GM21528 (cell line): ENCODE measurements at regions not wholly inside any gene's neighbourhood (a gene's known extent, or its start where the extent isn't known, plus 50 kb on each side); places are given as distances from the start of the nearest gene placed in this dataset.
"Not testable (repeated sequence)": the region's sequence is repeated elsewhere in the genome, so short reads cannot be mapped to it uniquely, and the experiment has no call there.

Source experiments
- ATAC-seq: cut with Tn5 transposase; IDR thresholded peaks from one replicate; pipeline ENCODE4 v1.9.1; 2021; ENCODE audit warnings: mild to moderate bottlenecking, moderate library complexity; ENCODE audit not compliant: unreplicated experiment, low FRiP score

DNA sequence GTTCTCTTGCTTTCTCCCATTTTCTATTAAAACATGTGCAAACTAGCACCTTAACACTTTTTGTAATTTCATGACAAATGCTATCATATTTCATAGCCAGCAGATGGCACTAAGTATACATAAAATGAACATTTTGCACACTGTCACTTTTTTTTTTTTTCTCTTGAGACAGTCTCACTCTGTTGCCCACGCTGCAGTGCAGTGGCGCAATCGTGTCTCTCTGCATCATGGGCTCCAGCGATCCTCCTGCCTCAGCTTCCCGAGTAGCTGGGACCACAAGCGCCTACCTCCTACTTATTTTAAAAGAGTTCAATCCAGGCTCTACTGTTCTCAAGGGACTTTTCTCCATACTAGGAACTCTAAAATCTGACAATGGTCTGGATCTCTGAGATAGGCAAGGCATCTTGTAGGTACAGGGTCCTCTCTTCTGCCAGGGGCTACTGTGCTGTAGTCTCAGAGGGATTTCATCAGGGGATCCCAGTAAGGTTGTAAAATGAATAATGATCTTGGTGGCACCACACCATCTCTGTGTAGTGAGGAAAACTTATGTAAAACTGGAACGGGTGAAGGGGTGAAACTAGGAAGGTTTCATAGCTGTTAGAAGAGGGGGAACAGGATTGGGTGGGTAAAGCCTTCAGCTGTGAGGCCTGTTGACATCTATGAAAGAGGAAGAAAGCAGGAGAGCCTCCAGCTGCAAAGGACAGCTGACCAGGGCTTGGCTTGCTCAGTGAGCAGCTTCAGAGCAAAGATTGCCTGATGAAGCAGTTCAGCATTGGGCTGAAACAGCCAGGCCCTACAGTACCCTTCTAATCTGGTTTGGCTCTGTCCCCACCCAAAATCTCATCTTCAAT lies 196.9 kb downstream of the AVL9 start:
- ATAC-seq: peak; percentile 87

DNA sequence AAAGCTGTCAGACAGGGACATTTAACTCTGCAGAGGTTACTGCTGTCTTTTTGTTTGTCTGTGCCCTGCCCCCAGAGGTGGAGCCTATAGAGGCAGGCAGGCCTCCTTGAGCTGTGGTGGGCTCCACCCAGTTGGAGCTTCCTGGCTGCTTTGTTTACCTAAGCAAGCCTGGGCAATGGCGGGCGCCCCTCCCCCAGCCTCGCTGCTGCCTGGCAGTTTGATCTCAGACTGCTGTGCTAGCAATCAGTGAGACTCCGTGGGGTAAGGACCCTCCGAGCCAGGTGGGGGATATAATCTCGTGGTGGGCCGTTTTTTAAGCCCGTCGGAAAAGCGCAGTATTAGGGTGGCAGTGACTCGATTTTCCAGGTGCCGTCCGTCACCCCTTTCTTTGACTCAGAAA lies 192.8 kb downstream of the AVL9 start:
- not testable (repeated sequence) for ATAC-seq

DNA sequence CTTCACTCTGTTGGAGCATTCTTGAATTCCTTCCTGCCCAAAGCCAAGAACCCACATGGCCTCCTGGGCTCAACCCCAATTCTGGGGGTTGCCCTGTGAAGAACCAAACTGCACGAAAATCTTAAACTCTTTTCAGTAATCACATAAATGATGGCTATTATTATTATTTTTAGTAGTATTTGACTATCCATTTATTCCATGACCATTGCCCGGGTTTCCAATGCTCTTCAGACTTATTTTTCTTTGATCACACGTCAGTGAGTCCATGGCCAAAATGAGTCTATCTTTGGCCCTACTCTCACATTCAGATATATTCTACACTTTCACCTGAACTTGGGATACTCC lies 185.9 kb downstream of the AVL9 start:
- ATAC-seq: no peak

DNA sequence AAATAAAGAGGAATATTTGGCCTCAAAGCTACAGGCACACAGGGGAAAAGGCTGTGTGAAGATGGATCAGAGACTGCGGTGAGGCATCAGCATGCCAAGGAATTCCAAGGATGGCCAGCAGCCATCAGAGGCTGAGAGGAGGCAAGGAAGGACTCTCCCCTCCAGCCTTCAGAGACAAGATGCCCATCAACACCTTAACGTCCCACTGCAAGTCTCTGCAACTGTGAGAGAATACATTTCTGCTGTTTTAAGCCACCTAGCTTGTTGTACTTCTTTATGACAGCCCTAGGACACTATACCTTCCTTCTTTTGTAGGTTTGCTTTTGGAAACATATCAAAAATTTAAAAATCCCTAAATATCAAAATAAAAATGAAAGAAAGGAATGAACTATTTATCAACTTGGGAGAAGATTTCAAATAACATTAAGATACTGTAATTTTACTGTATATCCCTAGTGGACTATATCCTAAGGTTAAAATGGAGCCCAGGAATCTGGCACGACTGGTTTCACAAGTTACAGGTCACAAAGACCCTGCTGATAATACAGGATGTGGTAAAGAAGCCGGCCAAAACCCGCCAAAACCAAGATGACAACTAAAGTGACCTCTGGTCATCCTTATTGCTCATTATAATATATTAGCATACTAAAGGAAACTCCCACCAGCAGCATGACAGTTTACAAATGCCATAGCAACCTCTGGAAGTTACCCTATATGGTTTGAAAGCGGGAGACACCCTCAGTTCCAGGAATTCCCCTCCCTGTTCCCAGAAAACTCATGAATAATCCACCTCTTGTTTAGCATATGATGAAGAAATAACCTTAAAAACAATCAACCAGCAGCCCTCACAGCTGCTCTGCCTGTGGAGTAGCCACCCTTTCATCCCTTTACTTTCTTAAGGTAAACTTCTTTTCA lies 185.2 kb downstream of the AVL9 start:
- no peak for ATAC-seq

DNA sequence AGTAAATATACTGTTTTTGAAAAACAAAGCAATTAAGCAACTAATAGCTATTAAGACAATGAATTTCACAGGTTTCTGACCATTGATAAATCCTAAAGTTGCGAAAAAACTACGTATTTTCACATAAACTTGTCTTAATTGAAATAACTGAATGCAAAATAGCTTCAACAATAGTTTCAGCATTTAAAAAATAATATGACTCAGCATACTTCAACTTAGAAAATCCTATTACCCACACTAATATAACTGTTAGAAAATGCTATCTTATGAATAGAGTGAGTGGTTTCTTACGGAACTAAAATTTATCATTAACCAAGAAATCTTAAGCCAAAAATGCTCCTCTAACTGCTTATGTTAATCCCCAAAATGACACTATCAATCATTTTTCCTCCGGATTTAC lies 183.9 kb downstream of the AVL9 start:
- no peak for ATAC-seq

DNA sequence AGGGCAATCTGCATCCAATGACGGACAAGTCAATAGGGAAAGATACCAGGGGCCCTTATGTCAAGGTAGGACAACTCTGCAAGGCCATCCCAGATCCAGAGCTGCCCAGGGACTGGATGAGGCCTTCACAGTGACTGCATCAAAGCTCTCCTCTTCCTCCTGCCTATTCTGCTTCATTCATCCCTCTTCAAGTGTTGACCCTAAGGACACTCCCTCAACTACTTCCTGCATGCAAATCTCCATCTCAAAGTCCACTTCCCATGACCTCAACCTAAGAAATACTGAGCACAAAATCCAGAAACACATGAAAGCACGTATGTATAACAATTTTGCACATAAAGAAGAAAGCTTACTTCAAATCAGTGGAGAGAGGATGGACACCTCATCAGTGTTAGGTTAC lies 182.3 kb downstream of the AVL9 start:
- no peak for ATAC-seq

DNA sequence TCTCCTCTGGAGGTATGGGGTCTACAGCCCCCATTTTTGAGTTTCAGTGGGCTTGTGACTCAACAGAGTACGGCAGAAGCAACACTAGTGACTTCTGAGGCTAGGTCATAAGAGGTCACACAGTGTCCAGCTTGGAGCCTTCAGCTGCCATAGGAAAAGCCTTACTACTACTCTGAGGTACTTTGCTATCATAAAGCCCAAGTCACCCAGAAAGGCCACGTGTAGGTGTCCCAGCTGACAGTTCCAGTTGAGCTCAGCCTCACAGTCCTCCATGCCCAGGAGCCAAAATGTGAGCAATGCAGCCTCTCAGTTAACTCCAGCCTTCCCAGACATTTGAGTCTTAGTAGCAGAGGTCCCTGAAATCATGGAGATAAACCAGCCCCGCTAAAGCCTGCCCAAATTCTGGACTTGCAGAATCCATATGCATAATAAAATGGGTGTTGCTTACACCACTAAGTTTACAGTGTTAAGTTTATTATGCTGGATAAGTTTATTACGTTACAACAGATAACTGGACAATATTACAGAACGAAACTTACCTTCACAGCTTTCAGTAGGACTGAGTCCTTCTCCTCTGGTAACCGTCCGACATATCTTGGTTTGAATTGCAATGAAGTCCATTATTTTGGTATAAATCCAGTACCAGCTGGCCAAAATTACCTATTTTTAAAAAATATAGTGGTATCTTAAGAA lies 181.1 kb downstream of the AVL9 start:
- no peak for ATAC-seq

DNA sequence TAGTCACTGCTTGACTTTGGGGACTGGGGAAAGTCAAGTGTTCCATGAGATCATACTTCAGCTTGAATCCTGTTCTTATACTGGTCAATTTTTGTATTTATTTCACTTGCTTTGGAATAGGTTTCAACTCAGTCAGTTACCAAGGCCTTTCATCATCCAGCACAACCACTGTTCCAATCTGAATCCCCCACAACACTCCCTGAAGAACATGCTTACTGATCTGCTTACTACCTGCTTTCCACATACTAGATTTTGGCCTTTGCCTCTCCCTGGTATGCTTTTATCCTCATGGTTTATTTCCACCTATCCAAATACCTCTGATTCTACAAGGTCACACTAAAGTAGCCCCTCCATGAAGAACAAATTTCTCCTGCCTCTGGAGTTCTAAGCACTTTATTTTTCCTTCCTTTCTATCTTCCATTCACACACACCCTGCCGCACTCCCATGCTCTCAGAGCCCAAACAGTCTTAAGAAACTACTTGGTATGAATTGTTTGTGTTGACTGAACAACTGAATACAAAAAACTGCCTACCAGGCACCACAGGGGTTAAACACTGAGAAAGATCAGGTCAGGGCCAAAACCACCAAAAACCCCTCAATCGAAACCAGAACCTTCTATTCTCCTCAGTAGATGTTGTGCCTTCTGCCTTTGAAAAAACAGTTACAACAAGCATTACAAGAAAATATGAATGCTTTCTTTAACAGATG lies 178.1 kb downstream of the AVL9 start:
- ATAC-seq: no peak

DNA sequence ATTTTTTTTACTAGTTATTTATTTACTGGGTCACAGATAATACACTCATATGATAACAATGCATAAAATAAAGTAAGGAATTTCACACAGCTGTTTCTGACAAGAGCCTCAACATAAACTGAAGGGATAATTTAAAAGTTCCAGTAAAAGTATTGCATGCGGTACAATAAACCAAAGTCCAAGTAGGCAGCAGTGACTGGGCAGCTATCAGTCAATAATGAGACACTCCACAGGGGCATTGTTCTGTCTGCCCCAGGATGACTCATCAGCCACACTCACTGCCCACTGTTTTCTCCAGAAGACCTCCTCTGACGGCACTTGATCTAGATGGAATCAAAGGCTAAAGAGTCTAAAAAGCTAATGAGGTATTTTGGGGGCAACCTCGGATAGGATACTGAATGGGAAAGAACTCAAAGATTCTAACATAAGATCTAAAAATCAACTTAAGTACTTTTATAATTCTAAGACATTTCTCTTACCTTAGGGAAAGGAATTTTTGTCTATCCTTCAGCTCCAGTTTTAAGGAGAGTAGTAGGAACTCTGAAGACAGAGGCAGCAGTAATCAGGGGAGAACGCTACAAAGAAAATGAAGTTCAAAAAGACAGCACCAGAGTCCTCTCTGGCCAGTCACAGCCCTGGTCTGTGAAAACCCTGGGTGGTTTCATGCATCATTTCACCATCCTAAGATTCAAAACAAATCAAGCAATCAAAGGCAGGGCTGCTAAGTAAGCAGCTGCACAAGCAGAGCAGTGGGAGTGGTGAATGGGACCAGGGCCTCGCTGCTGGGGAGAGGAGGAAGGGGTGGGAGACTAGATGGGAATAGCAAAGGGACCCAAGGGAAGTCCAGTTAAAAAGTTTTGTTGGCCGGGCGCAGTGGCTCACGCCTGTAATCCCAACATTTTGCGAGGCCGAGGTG lies 175.1 kb downstream of the AVL9 start:
- ATAC-seq: no peak

DNA sequence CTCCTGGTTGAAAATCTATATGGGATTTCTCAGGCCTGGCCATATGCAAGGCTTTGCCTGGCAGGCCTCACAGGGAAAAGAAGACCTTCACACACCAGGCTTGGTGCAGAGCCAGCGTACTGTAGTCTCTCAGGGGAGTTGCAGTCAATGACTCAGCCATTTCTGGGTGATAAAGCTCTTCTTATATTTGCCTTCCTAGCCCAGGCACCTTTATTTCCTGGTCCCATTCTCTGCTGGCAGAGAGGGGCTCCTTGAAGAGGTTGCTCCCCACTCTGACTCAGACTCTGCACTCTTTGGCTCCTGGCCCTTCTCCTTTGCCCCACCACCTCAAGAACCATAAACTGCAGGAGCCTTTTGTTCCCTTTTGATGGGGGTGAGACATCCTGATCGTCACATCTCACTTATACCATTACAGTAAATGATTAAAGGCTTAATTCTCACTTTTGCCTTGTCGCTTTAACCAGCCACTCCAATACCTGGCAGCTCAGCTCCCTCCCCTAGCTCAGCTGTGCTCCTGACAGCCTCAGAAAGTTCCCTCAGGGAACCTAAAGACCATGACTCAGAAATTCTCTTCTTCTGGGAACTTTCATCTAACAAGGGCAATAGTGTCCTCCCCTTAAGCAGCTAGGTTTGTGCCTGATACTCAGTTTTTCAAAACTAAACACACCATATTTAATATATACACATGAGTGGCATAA lies 174.0 kb downstream of the AVL9 start:
- ATAC-seq: not testable (repeated sequence)

DNA sequence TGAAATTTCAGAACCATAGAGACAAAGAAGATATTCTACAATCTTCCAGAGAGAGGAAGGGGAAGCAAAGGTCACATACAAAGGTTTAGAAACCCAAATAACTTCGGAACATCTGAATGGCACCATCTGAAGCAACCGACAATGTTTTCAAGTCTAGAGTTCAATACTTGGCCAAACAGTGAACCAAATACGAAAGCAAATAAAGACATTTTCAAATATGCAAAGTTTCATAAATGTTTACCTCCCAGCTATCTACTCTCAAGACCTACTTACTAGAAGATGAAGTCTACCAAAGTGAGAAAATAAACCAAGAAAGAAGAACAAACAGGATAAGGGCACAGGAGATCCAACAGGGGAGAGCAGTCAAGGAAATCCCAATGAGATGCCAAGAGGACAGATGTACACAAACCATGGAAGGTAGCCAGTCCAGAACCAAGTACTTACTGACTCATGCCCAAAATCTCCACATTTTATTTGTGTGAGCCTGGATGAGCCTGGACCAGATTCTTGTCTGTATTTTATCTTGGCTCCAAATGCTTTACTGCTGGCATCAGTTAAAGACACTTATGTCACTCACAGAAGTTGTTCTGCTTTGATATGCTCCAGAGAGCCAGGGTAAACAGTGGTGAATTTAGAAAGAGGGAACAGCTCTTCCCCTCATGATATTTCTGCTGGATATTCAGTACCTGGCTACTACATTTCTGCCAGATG lies 173.3 kb downstream of the AVL9 start:
- not testable (repeated sequence) for ATAC-seq

DNA sequence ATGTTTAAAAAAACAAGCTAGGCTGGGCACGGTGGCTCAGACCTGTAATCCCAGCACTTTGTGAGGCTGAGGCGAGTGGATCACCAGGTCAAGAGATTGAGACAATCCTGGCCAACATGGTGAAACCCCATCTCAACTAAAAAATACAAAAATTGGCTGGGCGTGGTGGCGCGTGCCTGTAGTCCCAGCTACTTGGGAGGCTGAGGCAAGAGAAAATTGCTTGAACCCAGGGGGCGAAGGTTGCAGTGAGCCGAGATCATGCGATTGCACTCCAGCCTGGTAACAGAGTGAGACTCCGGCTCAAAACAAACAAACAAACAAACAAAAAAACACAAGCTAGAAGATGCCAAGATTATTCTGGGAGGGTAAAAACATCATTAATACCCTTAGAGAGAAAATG lies 172.3 kb downstream of the AVL9 start:
- ATAC-seq: not testable (repeated sequence)

DNA sequence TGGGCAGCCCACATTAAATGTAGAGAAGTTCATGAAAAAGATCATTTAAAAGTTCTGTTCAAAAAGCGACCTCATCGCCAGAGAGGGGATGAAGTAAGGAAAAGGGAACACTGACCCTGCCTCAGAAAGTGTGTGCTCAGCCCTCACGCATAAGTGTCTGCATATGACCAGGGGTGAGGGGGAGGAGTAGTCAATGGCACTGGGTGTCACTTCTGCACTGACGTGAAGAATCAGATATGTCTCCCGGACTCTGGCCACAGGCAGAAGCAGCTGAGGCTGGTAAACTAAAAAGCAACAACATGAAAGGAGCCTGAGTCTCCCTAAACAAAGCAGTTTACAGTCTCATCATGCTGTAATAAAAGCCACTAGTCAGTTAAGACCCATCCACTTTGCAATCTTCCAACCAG lies 168.5 kb downstream of the AVL9 start:
- not testable (repeated sequence) for ATAC-seq

DNA sequence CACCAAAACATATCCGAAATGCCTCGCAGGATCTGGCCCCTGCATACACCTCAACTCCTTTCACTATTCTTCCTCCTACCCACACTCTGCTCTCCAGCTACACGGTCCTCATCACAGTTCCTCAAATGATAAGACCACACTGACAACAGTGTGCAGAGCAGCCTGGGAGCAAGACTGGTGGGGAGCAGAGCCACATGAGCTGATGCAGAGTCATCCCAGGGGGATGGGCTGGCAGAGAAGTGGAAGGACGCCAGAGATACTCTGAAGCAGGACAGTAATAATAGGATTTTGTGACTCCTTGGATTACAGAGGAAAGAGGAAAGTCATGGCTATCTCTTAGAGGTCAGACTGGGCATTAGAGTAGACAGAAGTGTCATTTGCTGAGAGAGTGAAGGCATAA lies 167.2 kb downstream of the AVL9 start:
- ATAC-seq: not testable (repeated sequence)

DNA sequence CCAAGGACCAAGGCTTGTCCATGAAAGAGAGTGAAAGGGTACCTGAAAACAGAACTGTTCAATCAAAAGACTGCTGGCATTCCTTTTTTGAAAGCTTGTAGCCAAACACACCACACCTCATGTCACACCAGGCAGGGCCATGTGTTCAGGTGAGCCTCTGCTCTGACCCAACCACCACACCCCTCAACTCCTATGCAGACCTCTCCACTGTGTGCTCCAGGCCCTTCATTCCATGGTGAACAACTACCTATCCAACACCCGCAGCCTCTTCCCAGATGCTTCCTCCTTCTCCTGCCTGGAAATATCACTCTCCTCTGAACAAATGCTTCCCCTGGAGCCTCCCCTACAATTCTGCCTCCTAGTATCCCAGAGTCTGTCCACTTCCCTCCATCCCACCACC lies 166.6 kb downstream of the AVL9 start:
- ATAC-seq: no peak

DNA sequence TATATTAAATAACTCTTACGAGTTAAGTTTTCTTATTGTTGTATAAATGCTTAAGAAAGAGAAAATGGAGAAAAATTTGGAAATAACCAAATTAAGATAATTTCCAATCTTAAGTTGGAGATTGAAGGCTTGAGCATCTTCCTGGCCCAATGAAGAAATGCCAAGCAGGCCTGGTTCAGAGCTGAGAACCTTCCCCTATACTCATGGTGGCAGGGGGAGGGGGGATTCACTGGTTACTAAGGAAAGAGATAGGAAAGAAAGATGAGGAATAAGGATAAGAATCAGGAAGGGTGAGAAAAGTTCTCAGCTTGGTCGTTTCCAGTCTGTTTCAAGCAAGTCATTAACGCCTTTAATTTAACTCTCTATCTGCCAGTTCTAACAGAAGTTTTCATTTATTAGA lies 166.2 kb downstream of the AVL9 start:
- ATAC-seq: no peak

DNA sequence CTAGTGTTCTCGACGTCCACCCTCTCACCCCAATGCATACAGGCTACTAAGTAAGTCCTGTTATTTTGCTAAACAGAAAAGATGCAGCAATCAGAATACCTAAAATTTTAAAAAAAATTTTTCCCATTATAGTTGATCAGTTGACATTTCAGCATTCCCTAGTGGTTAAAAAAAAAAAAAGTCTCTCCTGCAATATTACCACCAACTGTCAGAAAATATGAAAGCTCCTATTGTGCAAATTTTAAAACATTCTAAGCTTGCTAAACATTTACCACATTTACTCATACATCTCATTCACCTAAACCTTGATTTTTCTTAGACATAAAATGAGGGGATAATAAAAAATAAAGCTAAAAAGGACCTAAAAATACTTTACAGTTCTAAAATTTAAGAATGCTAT lies 165.6 kb downstream of the AVL9 start:
- no peak for ATAC-seq

DNA sequence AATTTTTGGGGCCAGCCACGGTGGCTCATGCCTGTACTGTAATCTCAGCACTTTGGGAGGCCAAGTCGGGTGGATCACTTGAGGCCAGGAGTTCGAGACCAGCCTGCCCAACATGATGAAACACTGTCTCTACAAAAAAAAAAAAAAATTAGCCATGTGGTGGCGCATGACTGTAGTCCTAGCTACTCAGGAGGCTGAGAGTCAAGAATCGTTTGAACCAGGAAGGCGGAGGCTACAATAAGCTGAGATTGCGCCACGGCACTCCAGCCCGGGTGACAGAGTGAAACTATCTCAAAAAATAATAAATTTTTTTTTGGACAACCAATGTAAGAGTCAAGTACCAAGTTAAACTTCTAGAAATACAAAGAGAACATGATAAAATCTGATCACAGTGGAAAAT lies 164.6 kb downstream of the AVL9 start:
- ATAC-seq: no peak
